Keratinocyte (primary cell): ENCODE measurements at regions not wholly inside any gene's neighbourhood (a gene's known extent, or its start where the extent isn't known, plus 50 kb on each side); places are given as distances from the start of the nearest gene placed in this dataset.

ENCODE experiments used
- EZH2 ChIP-seq: IDR thresholded peaks from one replicate; pipeline ENCODE4 v1.6.1; 2012; ENCODE audit warnings: inconsistent platforms, mild to moderate bottlenecking, low read length, moderate library complexity
- TF ChIP-seq, protein P1 (sequence below), 3 experiments: IDR thresholded peaks in 1 of 3; conservative IDR thresholded peaks in 1 of 3; optimal IDR thresholded peaks in 1 of 3; 2 replicates in 2 of 3; 3 replicates in 1 of 3; pipeline versions ENCODE3 to v1.5.1; 2011; ENCODE audit warnings: low read length in 3 of 3, mild to moderate bottlenecking in 3 of 3, moderate library complexity in 2 of 3, control low read depth in 1 of 3, inconsistent platforms in 1 of 3; ENCODE audit not compliant: insufficient read depth in 2 of 3; ENCODE audit errors: extremely low read depth in 1 of 3

- TF ChIP-seq, protein P1, sequence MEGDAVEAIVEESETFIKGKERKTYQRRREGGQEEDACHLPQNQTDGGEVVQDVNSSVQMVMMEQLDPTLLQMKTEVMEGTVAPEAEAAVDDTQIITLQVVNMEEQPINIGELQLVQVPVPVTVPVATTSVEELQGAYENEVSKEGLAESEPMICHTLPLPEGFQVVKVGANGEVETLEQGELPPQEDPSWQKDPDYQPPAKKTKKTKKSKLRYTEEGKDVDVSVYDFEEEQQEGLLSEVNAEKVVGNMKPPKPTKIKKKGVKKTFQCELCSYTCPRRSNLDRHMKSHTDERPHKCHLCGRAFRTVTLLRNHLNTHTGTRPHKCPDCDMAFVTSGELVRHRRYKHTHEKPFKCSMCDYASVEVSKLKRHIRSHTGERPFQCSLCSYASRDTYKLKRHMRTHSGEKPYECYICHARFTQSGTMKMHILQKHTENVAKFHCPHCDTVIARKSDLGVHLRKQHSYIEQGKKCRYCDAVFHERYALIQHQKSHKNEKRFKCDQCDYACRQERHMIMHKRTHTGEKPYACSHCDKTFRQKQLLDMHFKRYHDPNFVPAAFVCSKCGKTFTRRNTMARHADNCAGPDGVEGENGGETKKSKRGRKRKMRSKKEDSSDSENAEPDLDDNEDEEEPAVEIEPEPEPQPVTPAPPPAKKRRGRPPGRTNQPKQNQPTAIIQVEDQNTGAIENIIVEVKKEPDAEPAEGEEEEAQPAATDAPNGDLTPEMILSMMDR (optimal IDR thresholded peaks at IDR 0.05 in 1 of 3, IDR thresholded peaks at IDR 0.05 in 1 of 3, conservative IDR thresholded peaks at IDR 0.05 in 1 of 3; ENCODE audit: extremely low read depth in 1 of 3, insufficient read depth in 2 of 3, low read length in 3 of 3): no peak
- TF ChIP-seq EZH2: no peak
These were observed 123.0 kb upstream of the CCDC150 start for GRCh38 chr2:196516564-196516963.
